Naive B cell (primary cell): ENCODE measurements at regions not wholly inside any gene's neighbourhood (a gene's known extent, or its start where the extent isn't known, plus 50 kb on each side); places are given as distances from the start of the nearest gene placed in this dataset.
A peak's percentile ranks its signal among the peaks of the same experiment; 100 is the strongest.

ENCODE experiments used
- ATAC-seq, 2 donors: fragments of 150-1000 bp; cut with Tn5 transposase; 2 replicates each; pipeline ENCODE4 v1.10.0; 2021; ENCODE audit warnings: low read depth in 2 of 2, mild to moderate bottlenecking in 2 of 2, moderate library complexity in 2 of 2
- DNase-seq: peaks from one replicate; pipeline ENCODE4 v3.0.0; 2022
- H3K27ac Mint-ChIP-seq, 6 donors: one replicate each; pipeline ENCODE4 v1.8.0; 2020 to 2022; ENCODE audit warnings: mild to moderate bottlenecking in 6 of 6, mixed read lengths in 6 of 6, moderate library complexity in 5 of 6, inconsistent platforms in 2 of 6
- H3K27me3 Mint-ChIP-seq, 3 donors: one replicate each; pipeline ENCODE4 v1.8.0; 2021 to 2022; ENCODE audit warnings: mixed read lengths in 3 of 3, mild to moderate bottlenecking in 1 of 3
- H3K36me3 Mint-ChIP-seq, 2 donors: one replicate each; pipeline ENCODE4 v1.8.0; 2020 to 2022; ENCODE audit warnings: mixed read lengths in 2 of 2, inconsistent platforms in 1 of 2, mild to moderate bottlenecking in 1 of 2
- H3K4me1 Mint-ChIP-seq, 3 donors: one replicate each; pipeline ENCODE4 v1.8.0; 2020 to 2022; ENCODE audit warnings: mixed read lengths in 3 of 3, inconsistent platforms in 1 of 3, mild to moderate bottlenecking in 1 of 3, moderate library complexity in 1 of 3
- H3K4me3 Mint-ChIP-seq, 8 donors: one replicate each; pipeline ENCODE4 v1.8.0; 2020 to 2022; ENCODE audit warnings: mild to moderate bottlenecking in 8 of 8, mixed read lengths in 8 of 8, moderate library complexity in 8 of 8, inconsistent platforms in 2 of 8
- H3K9me3 Mint-ChIP-seq, 7 donors: one replicate each; pipeline ENCODE4 v1.8.0; 2020 to 2022; ENCODE audit warnings: mixed read lengths in 7 of 7, mild to moderate bottlenecking in 5 of 7, inconsistent platforms in 2 of 7, moderate library complexity in 1 of 7

- Mint-ChIP-seq H3K4me3 (no peak overlapping the region), H3K4me1 (peaks cover 0 to 6% (median 5%) of the 10 kb centered on the region in 3 donors), H3K36me3 (peaks cover 12 to 16% of the 10 kb centered on the region in 2 donors), H3K9me3 (no peaks in the 10 kb centered on the region), H3K27me3 (no peaks in the 10 kb centered on the region), H3K27ac (peak overlapping the region in 1 of 6 donors; percentile 9)
- ATAC-seq (no peak), DNase-seq (no peak)
Observed at GRCh38 chr16:27730661-27731210, 180.8 kb downstream of the KATNIP start.

DNA sequence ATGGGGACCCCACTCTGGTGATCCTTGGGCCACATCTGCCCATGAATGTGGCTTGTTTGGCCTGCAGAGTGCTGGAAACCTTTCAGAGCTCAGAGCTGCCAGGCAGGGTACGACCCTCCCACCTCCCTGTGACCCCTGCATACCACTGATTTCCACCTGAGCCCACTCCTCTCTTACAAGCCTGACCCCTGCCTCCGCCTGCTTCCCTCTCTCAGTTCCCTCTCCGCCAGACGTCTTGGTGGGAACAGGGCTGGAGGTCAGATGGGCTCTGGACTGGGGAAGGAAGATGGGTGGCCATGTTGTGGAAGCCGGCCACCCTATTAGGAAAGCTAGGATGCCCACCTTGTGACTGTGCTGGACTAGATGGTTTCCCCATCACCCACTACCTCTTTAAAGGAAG is 185.1 kb downstream of the KATNIP start:
- no peak for ATAC-seq
- no peak for DNase-seq
- H3K36me3 Mint-ChIP-seq: peaks cover 32 to 35% of the 10 kb centered on the region in 2 donors
- H3K4me1 Mint-ChIP-seq: no peaks in the 10 kb centered on the region
- no peaks in the 10 kb centered on the region for H3K27me3 Mint-ChIP-seq
- H3K27ac Mint-ChIP-seq: no peak overlapping the region
- H3K4me3 Mint-ChIP-seq: no peak overlapping the region
- H3K9me3 Mint-ChIP-seq: no peaks in the 10 kb centered on the region

DNA sequence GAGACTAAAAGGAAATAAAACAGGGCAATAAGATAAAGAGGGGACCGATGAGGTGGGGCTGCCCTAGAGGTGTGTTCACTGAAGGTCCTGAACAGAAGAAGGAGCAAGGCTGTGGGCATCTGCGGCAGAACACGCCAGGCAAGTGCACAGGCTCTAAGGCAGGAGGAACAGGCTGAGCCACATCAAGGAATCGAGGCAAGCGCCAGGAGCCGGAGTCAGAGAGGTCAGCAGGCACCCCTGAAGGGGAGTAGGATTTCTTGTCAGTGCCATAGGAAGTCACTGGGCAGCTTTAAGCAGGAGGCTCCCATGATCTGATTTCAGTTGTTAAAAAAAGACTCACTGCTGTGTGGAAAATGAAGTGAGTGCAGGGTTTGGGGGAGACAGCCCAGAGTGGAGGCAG is 186.5 kb downstream of the KATNIP start:
- Mint-ChIP-seq H3K36me3 (peaks cover 31 to 35% of the 10 kb centered on the region in 2 donors), H3K27ac (peak overlapping the region in 1 of 6 donors; percentile 3), H3K27me3 (no peaks in the 10 kb centered on the region), H3K9me3 (no peaks in the 10 kb centered on the region), H3K4me3 (no peak overlapping the region), H3K4me1 (no peaks in the 10 kb centered on the region)
- DNase-seq: no peak
- ATAC-seq: no peak

- H3K4me1 Mint-ChIP-seq: no peaks in the 10 kb centered on the region
- DNase-seq (no peak), ATAC-seq (no peak)
- peaks cover 0 to 1% (median 0%) of the 10 kb centered on the region in 7 donors for H3K9me3 Mint-ChIP-seq
- H3K27me3 Mint-ChIP-seq: no peaks in the 10 kb centered on the region
- peaks cover 31 to 35% of the 10 kb centered on the region in 2 donors for H3K36me3 Mint-ChIP-seq
- H3K4me3 Mint-ChIP-seq: no peak overlapping the region
- no peak overlapping the region for H3K27ac Mint-ChIP-seq
Observed at GRCh38 chr16:27737513-27737912, 187.6 kb downstream of the KATNIP start.
